Prostate gland (tissue), 2 donors: ENCODE measurements at regions not wholly inside any gene's neighbourhood (a gene's known extent, or its start where the extent isn't known, plus 50 kb on each side); places are given as distances from the start of the nearest gene placed in this dataset.

Experiments used
- POLR2A ChIP-seq: fragments of 450-650 bp; IDR thresholded peaks from one replicate; pipeline ENCODE4 v1.6.1; 2016; ENCODE audit warnings: antibody characterized with exemption, mild to moderate bottlenecking
- POLR2AphosphoS5 ChIP-seq: sonication (generic); formaldehyde crosslinking; IDR thresholded peaks from one replicate; pipeline ENCODE4 v1.6.1; 2017; ENCODE audit warnings: antibody characterized with exemption
- TF ChIP-seq, protein P1 (sequence below), 4 experiments: fragments of 200-600 bp in 2 of 4; fragments of 450-650 bp in 2 of 4; sonication (generic) in 2 of 4; IDR thresholded peaks; 1 replicate in 3 of 4; 2 replicates in 1 of 4; pipeline ENCODE4 v1.5.1; 2016 to 2019; ENCODE audit warnings: antibody characterized with exemption in 4 of 4, mild to moderate bottlenecking in 2 of 4, moderate library complexity in 2 of 4

DNA sequence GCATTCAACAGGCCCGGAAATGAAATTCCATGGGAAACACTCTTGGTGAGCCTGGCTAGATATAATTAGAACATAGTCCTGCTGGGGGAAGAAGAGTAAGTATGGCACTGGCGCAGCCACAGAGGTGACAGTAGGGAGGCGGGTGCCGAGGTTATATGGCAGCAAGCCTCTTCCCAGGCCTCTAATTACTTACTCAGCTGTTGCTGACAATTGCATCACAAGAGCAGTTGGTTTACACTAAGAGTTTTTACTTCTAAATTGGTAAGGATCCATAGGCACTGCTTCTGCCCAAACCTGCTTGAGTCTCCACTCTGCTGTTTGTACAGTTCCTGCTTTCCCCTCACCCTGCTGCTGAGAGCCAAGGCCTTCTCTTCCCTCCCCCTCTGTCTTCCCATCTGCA lies 93.3 kb upstream of the DUSP5 start:
- TF ChIP-seq, protein P1, sequence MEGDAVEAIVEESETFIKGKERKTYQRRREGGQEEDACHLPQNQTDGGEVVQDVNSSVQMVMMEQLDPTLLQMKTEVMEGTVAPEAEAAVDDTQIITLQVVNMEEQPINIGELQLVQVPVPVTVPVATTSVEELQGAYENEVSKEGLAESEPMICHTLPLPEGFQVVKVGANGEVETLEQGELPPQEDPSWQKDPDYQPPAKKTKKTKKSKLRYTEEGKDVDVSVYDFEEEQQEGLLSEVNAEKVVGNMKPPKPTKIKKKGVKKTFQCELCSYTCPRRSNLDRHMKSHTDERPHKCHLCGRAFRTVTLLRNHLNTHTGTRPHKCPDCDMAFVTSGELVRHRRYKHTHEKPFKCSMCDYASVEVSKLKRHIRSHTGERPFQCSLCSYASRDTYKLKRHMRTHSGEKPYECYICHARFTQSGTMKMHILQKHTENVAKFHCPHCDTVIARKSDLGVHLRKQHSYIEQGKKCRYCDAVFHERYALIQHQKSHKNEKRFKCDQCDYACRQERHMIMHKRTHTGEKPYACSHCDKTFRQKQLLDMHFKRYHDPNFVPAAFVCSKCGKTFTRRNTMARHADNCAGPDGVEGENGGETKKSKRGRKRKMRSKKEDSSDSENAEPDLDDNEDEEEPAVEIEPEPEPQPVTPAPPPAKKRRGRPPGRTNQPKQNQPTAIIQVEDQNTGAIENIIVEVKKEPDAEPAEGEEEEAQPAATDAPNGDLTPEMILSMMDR (IDR thresholded peaks at IDR 0.05): no peak
- no peak for TF ChIP-seq POLR2A
- no peak for TF ChIP-seq POLR2AphosphoS5
